ENCODE measurements at regions not wholly inside any gene's neighbourhood (a gene's known extent, or its start where the extent isn't known, plus 50 kb on each side); places are given as distances from the start of the nearest gene placed in this dataset.

DNA sequence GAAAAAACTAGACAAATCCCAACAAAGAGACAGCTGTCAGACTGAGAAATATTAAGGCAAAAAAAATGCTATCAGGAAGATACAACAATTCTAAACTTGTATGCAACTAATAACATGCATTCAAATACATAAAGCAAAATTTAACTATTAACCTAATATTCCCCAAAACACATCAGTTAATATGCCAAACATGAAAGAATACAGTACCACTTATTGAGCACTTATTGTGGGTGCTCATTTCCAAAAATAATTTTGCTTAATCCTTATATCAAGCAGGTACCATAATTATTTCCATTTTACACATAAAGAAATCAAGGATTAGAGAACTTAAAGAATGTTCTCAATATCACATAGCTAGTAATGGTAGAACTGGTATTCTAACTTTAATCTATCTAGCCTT is 67.7 kb upstream of the HMGXB4 start:
- Mint-ChIP-seq H3K27ac (no peak overlapping the region), H3K27me3 (ENCODE audit: insufficient read depth, low read depth) (peaks cover 2% of the 10 kb centered on the region), H3K4me1 (no peaks in the 10 kb centered on the region), H3K36me3 (no peaks in the 10 kb centered on the region), H3K4me3 (no peak overlapping the region), H3K9me3 (peaks cover 14% of the 10 kb centered on the region)
- no peak overlapping the region for H3K27ac ChIP-seq
- peaks cover 3% of the 10 kb centered on the region for H3K9me3 ChIP-seq (ENCODE audit: low read depth)
- no peaks in the 10 kb centered on the region for H3F3A ChIP-seq (ENCODE audit: low read depth)
- no peak for DNase-seq (ENCODE audit: low spot score)
- no peak overlapping the region for H3K4me3 ChIP-seq
- no peaks in the 10 kb centered on the region for H4K20me1 ChIP-seq (ENCODE audit: low read depth)
- TF ChIP-seq EZH2 (IDR thresholded peaks at IDR 0.05) (no peak), EZH2phosphoT487 (IDR thresholded peaks at IDR 0.05) (no peak), CTCF (IDR thresholded peaks at IDR 0.05) (no peak)
- H3K4me2 ChIP-seq = no peak overlapping the region
- no peaks in the 10 kb centered on the region for H3K4me1 ChIP-seq
- H3K27me3 ChIP-seq = no peaks in the 10 kb centered on the region
- no peak overlapping the region for H3K9ac ChIP-seq
- no peak overlapping the region for H2AFZ ChIP-seq (replicated peaks)
- no peaks in the 10 kb centered on the region for H3K79me2 ChIP-seq (ENCODE audit: low read depth)
- no peaks in the 10 kb centered on the region for H3K36me3 ChIP-seq

- no peak overlapping the region for H3K27ac Mint-ChIP-seq
- no peaks in the 10 kb centered on the region for H4K20me1 ChIP-seq (ENCODE audit: low read depth)
- H3F3A ChIP-seq (ENCODE audit: low read depth) = peaks cover 5% of the 10 kb centered on the region
- H3K4me3 ChIP-seq = no peak overlapping the region
- DNase-seq (ENCODE audit: low spot score) = no peak
- H3K27me3 ChIP-seq = no peaks in the 10 kb centered on the region
- no peaks in the 10 kb centered on the region for H3K36me3 ChIP-seq
- H3K4me2 ChIP-seq = no peak overlapping the region
- no peak overlapping the region for H3K9ac ChIP-seq
- no peak overlapping the region for H2AFZ ChIP-seq (replicated peaks)
- no peaks in the 10 kb centered on the region for H3K36me3 Mint-ChIP-seq
- no peak overlapping the region for H3K4me3 Mint-ChIP-seq
- TF ChIP-seq EZH2phosphoT487 (IDR thresholded peaks at IDR 0.05) (no peak), CTCF (IDR thresholded peaks at IDR 0.05) (no peak), EZH2 (IDR thresholded peaks at IDR 0.05) (no peak)
- no peak overlapping the region for H3K27ac ChIP-seq
- H3K4me1 Mint-ChIP-seq = no peaks in the 10 kb centered on the region
- H3K4me1 ChIP-seq = no peaks in the 10 kb centered on the region
- H3K27me3 Mint-ChIP-seq (ENCODE audit: insufficient read depth, low read depth) = peaks cover 2% of the 10 kb centered on the region
- H3K79me2 ChIP-seq (ENCODE audit: low read depth) = no peaks in the 10 kb centered on the region
- peaks cover 3% of the 10 kb centered on the region for H3K9me3 ChIP-seq (ENCODE audit: low read depth)
- peaks cover 14% of the 10 kb centered on the region for H3K9me3 Mint-ChIP-seq
These were observed 65.9 kb upstream of the HMGXB4 start for GRCh38 chr22:35191412-35191811.

GRCh38 chr22:35192129-35192918 is 65.0 kb upstream of the HMGXB4 start:
- H3K9ac ChIP-seq = no peak overlapping the region
- H4K20me1 ChIP-seq (ENCODE audit: low read depth) = no peaks in the 10 kb centered on the region
- no peaks in the 10 kb centered on the region for H3K27me3 ChIP-seq
- H3K4me3 ChIP-seq = no peak overlapping the region
- Mint-ChIP-seq H3K4me1 (no peaks in the 10 kb centered on the region), H3K27me3 (ENCODE audit: insufficient read depth, low read depth) (peaks cover 2% of the 10 kb centered on the region), H3K9me3 (peaks cover 14% of the 10 kb centered on the region), H3K27ac (no peak overlapping the region), H3K4me3 (no peak overlapping the region), H3K36me3 (no peaks in the 10 kb centered on the region)
- no peak overlapping the region for H2AFZ ChIP-seq (replicated peaks)
- H3F3A ChIP-seq (ENCODE audit: low read depth) = peaks cover 5% of the 10 kb centered on the region
- H3K9me3 ChIP-seq (ENCODE audit: low read depth) = peaks cover 3% of the 10 kb centered on the region
- no peaks in the 10 kb centered on the region for H3K4me1 ChIP-seq
- H3K79me2 ChIP-seq (ENCODE audit: low read depth) = no peaks in the 10 kb centered on the region
- DNase-seq (ENCODE audit: low spot score) = no peak
- H3K36me3 ChIP-seq = no peaks in the 10 kb centered on the region
- no peak for TF ChIP-seq EZH2phosphoT487 (IDR thresholded peaks at IDR 0.05)
- no peak for TF ChIP-seq CTCF (IDR thresholded peaks at IDR 0.05)
- no peak for TF ChIP-seq EZH2 (IDR thresholded peaks at IDR 0.05)
- H3K4me2 ChIP-seq = no peak overlapping the region
- no peak overlapping the region for H3K27ac ChIP-seq

Data from neural progenitor cell (in vitro differentiated cells).